Activated B cell treated with CpG ODN at 0.5 μM for 24 hours (primary cell): ENCODE measurements at regions not wholly inside any gene's neighbourhood (a gene's known extent, or its start where the extent isn't known, plus 50 kb on each side); places are given as distances from the start of the nearest gene placed in this dataset.

ENCODE experiments used
- ATAC-seq: fragments of 200-7000 bp; cut with Tn5 transposase; one replicate; pipeline ENCODE4 v1.10.0; 2021; ENCODE audit warnings: low read depth, mild to moderate bottlenecking, moderate library complexity
- CTCF ChIA-PET: fragments of 350-600 bp; sonication (Branson Sonifier 250); formaldehyde crosslinking; loops from one replicate; lab custom pipeline; 2021; ENCODE audit warnings: antibody characterized with exemption; lab: Charles Lee
- POLR2A ChIA-PET: fragments of 350-600 bp; sonication (Branson Sonifier 250); formaldehyde crosslinking; loops from one replicate; lab custom pipeline; 2021; ENCODE audit warnings: antibody characterized with exemption; lab: Charles Lee
- DNase-seq: peaks from one replicate; pipeline ENCODE4 v3.0.0; 2022
- H3K27ac Mint-ChIP-seq: one replicate; pipeline ENCODE4 v1.8.0; 2020; ENCODE audit warnings: mixed read lengths
- H3K27me3 Mint-ChIP-seq: one replicate; pipeline ENCODE4 v1.8.0; 2021; ENCODE audit warnings: mixed read lengths
- H3K36me3 Mint-ChIP-seq: one replicate; pipeline ENCODE4 v1.8.0; 2021; ENCODE audit warnings: low read depth, mixed read lengths
- H3K4me1 Mint-ChIP-seq: one replicate; pipeline ENCODE4 v1.8.0; 2021; ENCODE audit warnings: mixed read lengths
- H3K4me3 Mint-ChIP-seq: one replicate; pipeline ENCODE4 v1.8.0; 2020; ENCODE audit warnings: mild to moderate bottlenecking, mixed read lengths
- H3K9me3 Mint-ChIP-seq: one replicate; pipeline ENCODE4 v1.8.0; 2020; ENCODE audit warnings: mixed read lengths
- CTCF ChIP-seq: fragments of 200-600 bp; IDR thresholded peaks from one replicate; pipeline ENCODE4 v1.8.0; 2022; ENCODE audit warnings: antibody characterized with exemption, mild to moderate bottlenecking
- intact Hi-C: fragments of 100-400 bp; cut with micrococcal nuclease; formaldehyde crosslinking; loops from one replicate; pipeline ENCODE4 v1.15.1; 2024

- Mint-ChIP-seq H3K9me3 (peaks cover 11% of the 10 kb centered on the region), H3K27ac (no peak overlapping the region), H3K4me3 (no peak overlapping the region), H3K27me3 (no peaks in the 10 kb centered on the region), H3K4me1 (no peaks in the 10 kb centered on the region), H3K36me3 (no peaks in the 10 kb centered on the region)
- no peak for TF ChIP-seq CTCF
- POLR2A ChIA-PET, result no interaction called here
- no peak for DNase-seq
- intact Hi-C loops, result no loop called here
- CTCF ChIA-PET, result no interaction called here
- ATAC-seq, result no peak
Measured at GRCh38 chr1:96291468-96291867, 430.1 kb upstream of the PTBP2 start.

GRCh38 chr1:96292141-96292540 is 429.4 kb upstream of the PTBP2 start:
- Mint-ChIP-seq H3K4me1 (no peaks in the 10 kb centered on the region), H3K9me3 (peaks cover 6% of the 10 kb centered on the region), H3K4me3 (no peak overlapping the region), H3K27ac (no peak overlapping the region), H3K36me3 (no peaks in the 10 kb centered on the region), H3K27me3 (no peaks in the 10 kb centered on the region)
- no peak for TF ChIP-seq CTCF
- CTCF ChIA-PET, result no interaction called here
- intact Hi-C loops, result no loop called here
- POLR2A ChIA-PET, result no interaction called here
- no peak for DNase-seq
- ATAC-seq, result no peak

GRCh38 chr1:96296991-96297390 is 424.6 kb upstream of the PTBP2 start:
- H3K27ac Mint-ChIP-seq, result no peak overlapping the region
- no peak overlapping the region for H3K4me3 Mint-ChIP-seq
- H3K27me3 Mint-ChIP-seq, result no peaks in the 10 kb centered on the region
- no peak for ATAC-seq
- TF ChIP-seq CTCF, result no peak
- H3K4me1 Mint-ChIP-seq, result no peaks in the 10 kb centered on the region
- CTCF ChIA-PET, result no interaction called here
- POLR2A ChIA-PET, result no interaction called here
- DNase-seq, result no peak
- H3K9me3 Mint-ChIP-seq, result peaks cover 6% of the 10 kb centered on the region
- intact Hi-C loops, result no loop called here
- H3K36me3 Mint-ChIP-seq, result no peaks in the 10 kb centered on the region

- ChIA-PET POLR2A (no interaction called here), CTCF (no interaction called here)
- intact Hi-C loops, result no loop called here
- H3K27ac Mint-ChIP-seq, result no peak overlapping the region
- no peaks in the 10 kb centered on the region for H3K36me3 Mint-ChIP-seq
- no peaks in the 10 kb centered on the region for H3K9me3 Mint-ChIP-seq
- no peaks in the 10 kb centered on the region for H3K27me3 Mint-ChIP-seq
- ATAC-seq, result no peak
- no peak for DNase-seq
- no peak overlapping the region for H3K4me3 Mint-ChIP-seq
- TF ChIP-seq CTCF, result no peak
- H3K4me1 Mint-ChIP-seq, result no peaks in the 10 kb centered on the region
Measured at GRCh38 chr1:96306809-96307560, 414.6 kb upstream of the PTBP2 start.

GRCh38 chr1:96308314-96308713 is 413.3 kb upstream of the PTBP2 start:
- no peak for TF ChIP-seq CTCF
- H3K27me3 Mint-ChIP-seq, result no peaks in the 10 kb centered on the region
- no peaks in the 10 kb centered on the region for H3K9me3 Mint-ChIP-seq
- ChIA-PET CTCF (no interaction called here), POLR2A (no interaction called here)
- no peaks in the 10 kb centered on the region for H3K4me1 Mint-ChIP-seq
- H3K36me3 Mint-ChIP-seq, result no peaks in the 10 kb centered on the region
- no peak overlapping the region for H3K4me3 Mint-ChIP-seq
- no peak overlapping the region for H3K27ac Mint-ChIP-seq
- ATAC-seq (no peak), DNase-seq (no peak)
- intact Hi-C loops, result no loop called here
